IgD-negative memory B cell (primary cell): ENCODE measurements at regions not wholly inside any gene's neighbourhood (a gene's known extent, or its start where the extent isn't known, plus 50 kb on each side); places are given as distances from the start of the nearest gene placed in this dataset.
"Not testable (repeated sequence)": the region's sequence is repeated elsewhere in the genome, so short reads cannot be mapped to it uniquely, and the experiment has no call there.

Experiments used
- H3K27ac Mint-ChIP-seq, 3 donors: one replicate each; pipeline ENCODE4 v1.8.0; 2020 to 2022; ENCODE audit warnings: mild to moderate bottlenecking in 3 of 3, mixed read lengths in 3 of 3, moderate library complexity in 1 of 3
- H3K27me3 Mint-ChIP-seq: one replicate; pipeline ENCODE4 v1.8.0; 2021; ENCODE audit warnings: mixed read lengths
- H3K36me3 Mint-ChIP-seq: one replicate; pipeline ENCODE4 v1.8.0; 2020; ENCODE audit warnings: mild to moderate bottlenecking, mixed read lengths
- H3K4me1 Mint-ChIP-seq, 3 donors: one replicate each; pipeline ENCODE4 v1.8.0; 2020 to 2022; ENCODE audit warnings: mixed read lengths in 3 of 3, mild to moderate bottlenecking in 1 of 3
- H3K4me3 Mint-ChIP-seq, 4 donors: one replicate each; pipeline ENCODE4 v1.8.0; 2020 to 2022; ENCODE audit warnings: mild to moderate bottlenecking in 4 of 4, mixed read lengths in 4 of 4, moderate library complexity in 3 of 4
- H3K9me3 Mint-ChIP-seq, 3 donors: one replicate each; pipeline ENCODE4 v1.8.0; 2020 to 2021; ENCODE audit warnings: mixed read lengths in 3 of 3, mild to moderate bottlenecking in 1 of 3

DNA sequence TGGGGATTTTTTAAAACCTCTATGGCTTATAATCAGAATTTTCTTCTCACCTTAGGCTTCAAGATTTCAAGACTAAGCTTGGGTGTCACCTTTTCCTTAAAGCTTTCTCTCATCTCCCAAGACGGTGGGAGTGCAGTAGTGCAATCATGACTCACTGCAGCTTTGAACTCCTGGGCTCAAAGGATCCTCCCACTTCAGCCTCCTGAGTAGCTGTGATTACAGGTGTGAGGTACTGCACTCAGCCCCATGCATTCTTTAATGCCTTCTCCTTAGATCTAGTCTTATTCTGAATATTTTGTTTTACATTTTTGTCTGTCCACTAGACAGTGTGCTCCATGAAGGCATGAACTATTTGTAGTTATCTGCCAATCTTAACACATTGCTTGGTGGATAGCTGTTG lies 55.7 kb upstream of the FAT3 start:
- H3K9me3 Mint-ChIP-seq: peaks cover 0 to 5% (median 5%) of the 10 kb centered on the region in 3 donors
- H3K4me1 Mint-ChIP-seq: no peaks in the 10 kb centered on the region
- no peaks in the 10 kb centered on the region for H3K27me3 Mint-ChIP-seq
- no peak overlapping the region for H3K4me3 Mint-ChIP-seq
- H3K27ac Mint-ChIP-seq: no peak overlapping the region
- H3K36me3 Mint-ChIP-seq: no peaks in the 10 kb centered on the region

DNA sequence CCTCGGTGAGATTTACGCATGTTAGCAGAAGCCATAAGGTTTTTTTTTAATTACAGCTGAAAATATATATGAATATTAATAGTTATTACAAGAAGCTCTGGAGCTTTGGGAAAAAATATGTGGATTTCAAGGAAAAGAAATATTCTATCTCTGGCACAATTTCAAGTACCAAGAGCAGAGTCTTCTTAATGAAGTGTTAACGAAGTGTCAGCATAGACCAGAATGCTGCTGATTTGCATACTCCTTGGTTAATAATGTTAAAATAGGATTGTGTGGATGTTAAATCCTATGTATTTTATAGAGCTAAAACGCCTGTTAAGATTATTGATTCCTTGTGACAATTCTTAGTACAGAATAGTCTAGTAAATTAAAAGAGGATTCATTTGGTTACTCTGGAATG lies 57.0 kb upstream of the FAT3 start:
- Mint-ChIP-seq H3K27me3 (no peaks in the 10 kb centered on the region), H3K27ac (no peak overlapping the region), H3K9me3 (peaks cover 0 to 5% (median 5%) of the 10 kb centered on the region in 3 donors), H3K36me3 (no peaks in the 10 kb centered on the region), H3K4me3 (no peak overlapping the region), H3K4me1 (no peaks in the 10 kb centered on the region)

DNA sequence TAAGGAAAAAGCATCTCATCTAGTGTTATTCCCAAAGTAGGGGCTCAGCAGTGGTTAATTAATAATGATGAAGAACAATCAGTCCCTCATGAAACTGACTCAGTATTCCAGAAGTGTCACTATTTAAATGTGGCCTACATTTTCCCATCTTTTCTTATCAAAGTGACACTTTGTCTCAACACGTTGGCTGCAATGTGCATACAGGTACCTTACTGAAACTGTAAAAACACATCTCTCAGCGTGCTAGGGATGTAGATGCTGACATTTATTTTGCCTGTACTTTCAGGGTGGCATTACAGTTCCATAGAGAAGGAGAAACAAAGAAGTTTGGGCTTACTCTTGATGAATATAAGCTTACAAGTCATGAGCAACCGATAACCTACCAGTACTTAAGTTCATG lies 58.3 kb upstream of the FAT3 start:
- no peak overlapping the region for H3K27ac Mint-ChIP-seq
- no peaks in the 10 kb centered on the region for H3K27me3 Mint-ChIP-seq
- H3K4me3 Mint-ChIP-seq: no peak overlapping the region
- H3K9me3 Mint-ChIP-seq: peaks cover 0 to 5% (median 5%) of the 10 kb centered on the region in 3 donors
- no peaks in the 10 kb centered on the region for H3K36me3 Mint-ChIP-seq
- H3K4me1 Mint-ChIP-seq: no peaks in the 10 kb centered on the region

DNA sequence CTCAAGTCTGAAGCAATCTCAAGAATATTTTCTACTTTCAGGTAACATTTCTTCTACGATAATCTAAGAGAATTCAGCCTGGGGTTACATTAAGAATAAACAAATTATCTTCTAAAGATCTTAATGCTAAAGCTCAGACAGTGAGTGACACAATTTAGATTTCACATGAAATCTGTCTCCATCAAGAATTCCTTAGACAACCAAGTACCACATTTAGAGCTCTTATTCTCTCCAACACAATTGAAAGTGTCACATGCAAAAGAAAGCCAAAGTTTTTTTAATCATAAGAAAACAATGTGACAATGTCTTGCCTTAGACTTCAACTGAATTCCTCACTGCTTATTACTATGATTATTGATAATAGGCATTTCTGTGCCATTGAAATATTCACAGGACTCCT lies 60.7 kb upstream of the FAT3 start:
- Mint-ChIP-seq H3K36me3 (no peaks in the 10 kb centered on the region), H3K9me3 (peaks cover 0 to 5% (median 0%) of the 10 kb centered on the region in 3 donors), H3K4me1 (no peaks in the 10 kb centered on the region), H3K27ac (no peak overlapping the region), H3K4me3 (no peak overlapping the region), H3K27me3 (no peaks in the 10 kb centered on the region)

DNA sequence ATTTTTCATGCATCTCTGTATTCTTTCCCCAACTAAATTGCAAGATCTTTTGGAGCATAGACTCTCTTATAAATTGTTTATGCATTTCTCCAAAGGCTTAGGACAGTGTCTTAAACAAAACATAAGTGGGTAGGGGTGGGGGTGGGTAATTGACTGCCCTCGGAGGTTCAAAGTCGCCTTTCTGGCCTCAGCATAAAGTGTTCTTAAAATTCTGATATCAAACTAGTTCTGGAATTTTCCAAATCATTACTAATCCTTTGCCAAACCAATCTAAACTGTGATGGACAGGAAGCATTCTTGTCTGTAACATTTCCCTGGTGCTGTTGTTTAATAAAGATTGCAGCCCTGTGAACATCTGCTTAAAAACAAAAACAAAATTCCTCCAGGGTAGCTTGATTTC lies 61.8 kb upstream of the FAT3 start:
- Mint-ChIP-seq H3K4me1 (no peaks in the 10 kb centered on the region), H3K27me3 (no peaks in the 10 kb centered on the region), H3K4me3 (no peak overlapping the region), H3K27ac (no peak overlapping the region), H3K9me3 (peaks cover 0 to 5% (median 0%) of the 10 kb centered on the region in 3 donors), H3K36me3 (no peaks in the 10 kb centered on the region)

DNA sequence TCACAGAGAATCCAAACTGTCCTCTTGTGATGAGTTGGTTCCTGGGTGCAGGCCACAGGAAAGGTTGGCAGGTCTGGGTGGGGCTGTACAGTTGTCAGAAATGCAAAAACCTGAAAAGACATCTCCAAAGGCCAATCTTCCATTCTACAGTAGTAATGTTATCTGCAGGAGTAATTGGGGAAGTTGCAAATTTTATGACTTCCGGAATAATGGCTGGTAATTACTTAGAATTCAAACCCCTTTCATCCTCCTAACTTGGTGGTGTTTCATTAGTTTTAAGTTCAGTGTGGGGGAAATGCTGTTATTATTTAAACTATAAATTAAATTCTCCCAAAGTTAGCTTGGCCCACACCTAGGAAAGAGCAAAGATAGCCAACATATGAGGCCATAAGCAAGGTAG lies 64.7 kb upstream of the FAT3 start:
- H3K27ac Mint-ChIP-seq: no peak overlapping the region
- no peaks in the 10 kb centered on the region for H3K27me3 Mint-ChIP-seq
- H3K4me1 Mint-ChIP-seq: no peaks in the 10 kb centered on the region
- H3K9me3 Mint-ChIP-seq: peaks cover 0 to 2% (median 0%) of the 10 kb centered on the region in 3 donors
- no peaks in the 10 kb centered on the region for H3K36me3 Mint-ChIP-seq
- H3K4me3 Mint-ChIP-seq: no peak overlapping the region

DNA sequence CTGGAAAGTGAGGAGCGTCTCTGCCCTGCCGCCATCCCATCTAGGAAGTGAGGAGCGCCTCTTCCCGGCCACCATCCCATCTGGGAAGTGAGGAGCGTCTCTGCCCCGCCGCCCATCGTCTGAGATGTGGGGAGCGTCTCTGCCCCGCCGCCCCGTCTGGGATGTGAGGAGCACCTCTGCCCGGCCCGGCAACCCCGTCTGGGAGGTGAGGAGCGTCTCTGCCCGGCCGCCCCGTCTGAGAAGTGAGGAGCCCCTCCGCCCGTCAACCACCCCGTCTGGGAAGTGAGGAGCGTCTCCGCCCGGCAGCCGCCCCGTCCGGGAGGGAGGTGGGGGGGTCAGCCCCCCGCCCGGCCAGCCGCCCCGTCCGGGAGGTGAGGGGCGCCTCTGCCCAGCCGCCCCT lies 67.2 kb upstream of the FAT3 start:
- H3K4me3 Mint-ChIP-seq: peak overlapping the region in 1 of 4 donors; percentile 60
- not testable (repeated sequence) for H3K4me1 Mint-ChIP-seq, H3K27ac Mint-ChIP-seq, H3K36me3 Mint-ChIP-seq, H3K9me3 Mint-ChIP-seq, H3K27me3 Mint-ChIP-seq

DNA sequence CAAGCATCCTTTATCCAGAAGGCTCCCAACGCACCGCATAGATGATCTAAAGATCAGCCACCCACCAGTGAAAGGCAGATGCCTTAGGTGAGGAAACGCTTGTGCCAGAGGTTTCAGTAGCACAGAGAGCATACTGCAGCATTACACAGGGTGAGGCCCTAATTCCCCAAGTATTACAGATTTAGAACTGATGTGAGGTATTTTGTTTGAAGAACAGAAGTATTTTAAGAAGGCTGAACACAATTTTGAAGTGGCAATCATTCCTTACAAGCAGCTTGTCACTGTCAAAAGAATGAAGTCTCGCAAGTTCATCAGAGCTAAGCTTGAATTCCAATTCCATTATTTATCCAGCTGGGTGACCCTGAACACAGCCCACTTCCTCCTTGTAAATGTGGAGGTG lies 70.0 kb upstream of the FAT3 start:
- Mint-ChIP-seq H3K36me3 (no peaks in the 10 kb centered on the region), H3K4me3 (no peak overlapping the region)

DNA sequence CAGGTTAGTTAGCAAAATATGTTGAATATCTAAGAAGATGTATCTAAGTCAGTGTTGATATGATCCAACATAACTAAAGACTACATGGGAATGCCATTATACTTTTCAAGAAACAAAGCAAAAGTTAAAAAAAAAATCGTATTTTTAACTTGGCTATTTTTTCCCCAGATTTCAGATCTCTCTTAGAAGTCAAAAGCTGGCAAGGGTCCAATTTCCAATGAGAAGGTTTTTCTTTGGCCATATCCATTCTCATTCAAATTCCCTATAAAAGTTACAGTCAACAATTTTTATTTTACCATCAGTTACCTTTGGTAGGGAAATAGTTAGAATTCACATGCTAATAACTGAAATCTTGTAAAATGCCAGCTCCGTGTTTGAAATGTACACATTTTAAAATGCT lies 70.5 kb upstream of the FAT3 start:
- no peaks in the 10 kb centered on the region for H3K9me3 Mint-ChIP-seq
- no peaks in the 10 kb centered on the region for H3K36me3 Mint-ChIP-seq
- no peak overlapping the region for H3K27ac Mint-ChIP-seq
- no peak overlapping the region for H3K4me3 Mint-ChIP-seq
- no peaks in the 10 kb centered on the region for H3K4me1 Mint-ChIP-seq
- H3K27me3 Mint-ChIP-seq: no peaks in the 10 kb centered on the region

More for the DNA sequence above, 70.0 kb upstream of the FAT3 start:
- Mint-ChIP-seq H3K9me3 (no peaks in the 10 kb centered on the region), H3K27me3 (no peaks in the 10 kb centered on the region), H3K4me1 (no peaks in the 10 kb centered on the region), H3K27ac (no peak overlapping the region)

DNA sequence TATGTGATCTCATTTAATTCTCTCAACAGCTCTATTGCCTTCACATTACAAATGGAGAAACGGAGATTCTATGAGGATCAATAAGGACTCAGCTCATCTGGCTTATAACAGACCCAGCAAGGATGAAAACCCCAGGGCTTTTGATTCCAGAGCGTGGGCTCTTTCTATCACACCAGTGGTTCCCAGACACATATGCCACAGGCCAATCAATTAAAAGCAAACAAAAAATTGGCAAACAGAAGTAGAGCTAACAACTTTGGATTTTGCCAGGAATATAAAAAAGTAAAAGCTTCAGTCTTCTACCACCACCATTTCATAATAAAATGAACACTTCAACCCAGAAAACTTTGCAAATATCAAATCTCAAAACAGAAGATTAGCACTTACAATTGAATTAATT lies 71.1 kb upstream of the FAT3 start:
- H3K36me3 Mint-ChIP-seq: no peaks in the 10 kb centered on the region
- H3K27me3 Mint-ChIP-seq: no peaks in the 10 kb centered on the region
- no peak overlapping the region for H3K27ac Mint-ChIP-seq
- no peaks in the 10 kb centered on the region for H3K9me3 Mint-ChIP-seq
- H3K4me3 Mint-ChIP-seq: no peak overlapping the region
- H3K4me1 Mint-ChIP-seq: no peaks in the 10 kb centered on the region

DNA sequence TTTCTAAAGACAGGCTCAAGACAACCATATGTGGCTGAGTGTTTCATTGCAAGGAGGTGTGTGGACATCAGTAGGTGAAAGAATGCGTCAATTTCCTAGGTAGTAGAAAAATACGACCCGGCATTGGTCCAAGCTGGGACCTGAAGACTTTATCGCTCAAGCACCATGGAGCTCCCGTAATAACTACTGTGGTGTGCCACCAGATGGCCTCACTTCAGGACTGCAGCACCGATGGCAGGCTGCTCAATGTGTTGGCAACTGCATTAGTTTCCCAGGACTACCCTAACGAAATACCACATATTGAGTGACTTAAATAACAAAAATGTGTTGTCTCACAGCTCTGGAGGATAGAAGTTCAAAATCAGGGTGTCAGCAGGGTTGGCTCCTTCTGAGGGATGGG lies 72.4 kb upstream of the FAT3 start:
- Mint-ChIP-seq H3K4me3 (no peak overlapping the region), H3K27me3 (no peaks in the 10 kb centered on the region), H3K9me3 (no peaks in the 10 kb centered on the region), H3K27ac (no peak overlapping the region), H3K4me1 (no peaks in the 10 kb centered on the region), H3K36me3 (no peaks in the 10 kb centered on the region)

DNA sequence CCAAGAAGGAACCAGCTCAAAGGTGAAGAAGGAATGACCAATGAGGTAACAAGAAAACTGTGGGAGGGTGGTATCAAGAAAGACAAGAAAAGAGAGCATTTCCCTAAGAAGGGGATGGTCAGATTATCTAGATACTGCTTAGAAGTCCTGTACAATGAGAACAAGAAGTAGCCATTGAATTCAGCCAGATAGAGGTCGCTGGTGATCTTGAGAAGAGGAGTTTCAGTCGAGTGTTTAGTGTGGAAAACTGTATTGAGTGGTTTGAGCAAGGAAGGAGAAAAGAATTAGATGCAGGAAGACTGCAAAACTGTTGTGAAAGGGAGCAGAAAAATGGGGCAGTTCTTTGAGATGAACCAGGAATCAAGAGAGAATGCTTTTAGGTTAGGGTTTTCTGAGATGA lies 74.6 kb upstream of the FAT3 start:
- Mint-ChIP-seq H3K27me3 (no peaks in the 10 kb centered on the region), H3K36me3 (no peaks in the 10 kb centered on the region)

DNA sequence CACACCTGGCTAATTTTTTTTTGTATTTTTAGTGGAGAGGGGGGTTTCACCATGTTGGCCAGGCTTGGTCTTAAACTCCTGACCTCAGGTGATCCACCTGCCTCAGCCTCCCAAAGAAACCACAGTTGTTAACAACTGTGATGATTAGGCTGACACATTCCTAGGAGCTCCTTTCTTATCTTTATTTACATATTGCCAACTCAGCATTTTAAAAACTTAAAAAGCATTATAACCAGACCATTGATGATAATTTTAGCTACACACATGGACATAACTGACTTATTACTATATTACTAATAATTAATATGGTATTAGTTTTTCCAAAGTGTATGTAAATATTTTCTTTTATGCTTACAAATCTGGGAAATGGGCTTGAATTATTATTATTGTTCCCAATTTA lies 82.9 kb upstream of the FAT3 start:
- H3K4me1 Mint-ChIP-seq: no peaks in the 10 kb centered on the region
- no peaks in the 10 kb centered on the region for H3K27me3 Mint-ChIP-seq
- H3K9me3 Mint-ChIP-seq: peaks cover 2 to 7% (median 2%) of the 10 kb centered on the region in 3 donors
- H3K27ac Mint-ChIP-seq: no peak overlapping the region
- H3K36me3 Mint-ChIP-seq: no peaks in the 10 kb centered on the region
- no peak overlapping the region for H3K4me3 Mint-ChIP-seq

More for the DNA sequence above, 74.6 kb upstream of the FAT3 start:
- H3K27ac Mint-ChIP-seq: no peak overlapping the region
- no peaks in the 10 kb centered on the region for H3K4me1 Mint-ChIP-seq
- H3K9me3 Mint-ChIP-seq: no peaks in the 10 kb centered on the region
- H3K4me3 Mint-ChIP-seq: no peak overlapping the region

DNA sequence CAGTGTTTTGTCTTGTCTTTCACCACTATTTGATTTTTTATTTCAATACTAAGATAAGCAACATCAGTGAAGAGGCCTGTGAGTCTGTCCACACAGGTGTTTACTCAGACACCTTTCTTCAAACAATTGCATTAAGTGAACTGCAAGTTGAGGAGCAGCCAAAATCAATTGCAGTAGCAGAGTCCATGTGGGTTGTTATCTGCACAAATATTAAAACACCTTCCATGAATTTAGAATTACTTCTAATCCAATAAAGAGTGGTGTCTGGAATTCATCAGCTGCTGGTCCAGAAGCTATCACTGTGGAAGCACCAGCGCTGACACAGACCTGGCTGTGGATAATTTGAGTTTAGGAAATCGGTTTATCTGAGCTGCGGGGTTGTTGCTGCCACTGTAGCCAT lies 83.5 kb upstream of the FAT3 start:
- Mint-ChIP-seq H3K4me1 (no peaks in the 10 kb centered on the region), H3K36me3 (no peaks in the 10 kb centered on the region), H3K4me3 (no peak overlapping the region), H3K27ac (no peak overlapping the region), H3K27me3 (no peaks in the 10 kb centered on the region), H3K9me3 (peaks cover 2 to 7% (median 2%) of the 10 kb centered on the region in 3 donors)

DNA sequence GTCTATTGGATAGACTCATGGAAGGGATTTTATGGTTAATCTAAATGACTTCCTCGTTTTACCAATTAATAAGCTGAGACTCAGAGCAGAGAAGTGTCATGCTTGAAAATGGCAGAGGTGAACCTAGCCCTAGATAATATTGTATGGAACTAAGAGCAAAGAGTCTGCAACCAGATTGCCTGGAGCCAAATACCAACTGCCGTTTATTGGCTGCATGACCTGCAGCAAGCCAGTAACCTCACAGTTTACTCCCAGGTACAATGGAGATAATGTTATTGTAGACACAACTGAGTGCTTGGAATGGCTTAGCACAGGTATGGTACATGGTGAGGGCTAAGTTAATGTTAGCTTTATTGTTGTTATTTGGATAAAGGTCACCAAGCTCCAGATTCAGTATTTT lies 84.6 kb upstream of the FAT3 start:
- no peaks in the 10 kb centered on the region for H3K4me1 Mint-ChIP-seq
- peaks cover 2 to 7% (median 2%) of the 10 kb centered on the region in 3 donors for H3K9me3 Mint-ChIP-seq
- H3K27ac Mint-ChIP-seq: no peak overlapping the region
- H3K27me3 Mint-ChIP-seq: no peaks in the 10 kb centered on the region
- H3K36me3 Mint-ChIP-seq: no peaks in the 10 kb centered on the region
- H3K4me3 Mint-ChIP-seq: no peak overlapping the region

DNA sequence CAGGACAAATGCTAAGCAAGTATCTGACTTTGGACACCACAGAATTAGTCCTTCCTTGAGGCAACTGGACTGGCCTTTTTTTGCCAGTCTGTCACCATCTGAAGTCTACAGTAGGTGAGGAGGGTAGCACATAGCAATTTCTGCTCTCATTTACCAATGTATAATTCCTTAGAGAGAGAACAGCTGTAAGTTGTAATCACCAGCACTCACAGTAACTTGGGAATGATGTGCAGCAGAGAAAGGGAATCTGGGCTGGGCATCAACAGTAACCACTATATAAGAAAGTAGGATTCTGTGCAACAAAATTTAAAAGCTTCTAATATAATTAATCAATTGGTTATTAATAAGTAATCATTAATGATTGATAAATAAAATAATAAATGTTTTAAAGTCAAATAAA lies 86.3 kb upstream of the FAT3 start:
- Mint-ChIP-seq H3K9me3 (peaks cover 2 to 13% (median 4%) of the 10 kb centered on the region in 3 donors), H3K27ac (no peak overlapping the region), H3K4me3 (no peak overlapping the region), H3K27me3 (no peaks in the 10 kb centered on the region), H3K36me3 (no peaks in the 10 kb centered on the region), H3K4me1 (no peaks in the 10 kb centered on the region)

DNA sequence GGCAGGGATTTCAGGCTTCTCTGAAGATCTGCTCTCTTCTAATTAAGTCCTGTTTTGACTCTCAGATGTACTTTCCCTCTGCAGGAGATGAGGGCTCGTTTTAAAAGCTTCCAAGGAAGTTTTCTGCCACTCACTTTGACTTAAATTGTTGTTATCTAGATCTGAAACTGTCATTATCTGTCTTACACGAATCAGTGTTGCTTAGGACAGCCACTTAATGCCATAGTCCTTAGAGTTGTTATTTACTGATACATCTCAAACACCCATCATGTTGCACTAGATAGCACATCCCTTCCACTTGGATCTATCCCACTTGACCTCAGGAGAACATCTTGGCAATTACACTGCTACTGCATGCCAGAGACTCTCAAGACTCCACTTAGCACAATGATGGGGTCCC lies 86.9 kb upstream of the FAT3 start:
- H3K36me3 Mint-ChIP-seq: no peaks in the 10 kb centered on the region
- H3K9me3 Mint-ChIP-seq: peaks cover 2 to 13% (median 4%) of the 10 kb centered on the region in 3 donors
- H3K4me3 Mint-ChIP-seq: no peak overlapping the region
- H3K27me3 Mint-ChIP-seq: no peaks in the 10 kb centered on the region
- no peak overlapping the region for H3K27ac Mint-ChIP-seq
- H3K4me1 Mint-ChIP-seq: no peaks in the 10 kb centered on the region
